Uterus (tissue), 2 donors: ENCODE measurements at regions not wholly inside any gene's neighbourhood (a gene's known extent, or its start where the extent isn't known, plus 50 kb on each side); places are given as distances from the start of the nearest gene placed in this dataset.

Source experiments
- CTCF ChIP-seq, 4 experiments: fragments of 200-600 bp in 2 of 4; fragments of 450-650 bp in 2 of 4; sonication (generic) in 2 of 4; IDR thresholded peaks; one replicate each; pipeline ENCODE4 v1.5.1; 2016 to 2019; ENCODE audit warnings: antibody characterized with exemption in 4 of 4, mild to moderate bottlenecking in 2 of 4, moderate library complexity in 1 of 4
- POLR2A ChIP-seq, 2 donors: fragments of 450-650 bp; IDR thresholded peaks; one replicate each; pipeline ENCODE4 v1.6.1; 2016; ENCODE audit warnings: antibody characterized with exemption in 2 of 2, mild to moderate bottlenecking in 1 of 2, moderate library complexity in 1 of 2

- TF ChIP-seq CTCF (IDR thresholded peaks at IDR 0.05), result no peak
- no peak for TF ChIP-seq POLR2A (IDR thresholded peaks at IDR 0.05)
These were observed 114.9 kb upstream of the ZFP64 start for GRCh38 chr20:52306477-52306876.
